Gastrocnemius medialis (tissue), 4 donors: ENCODE measurements at regions not wholly inside any gene's neighbourhood (a gene's known extent, or its start where the extent isn't known, plus 50 kb on each side); places are given as distances from the start of the nearest gene placed in this dataset.

Experiments used
- POLR2A ChIP-seq, 2 donors: fragments of 450-650 bp; IDR thresholded peaks; one replicate each; pipeline ENCODE4 v1.6.1; 2017; ENCODE audit warnings: antibody characterized with exemption in 2 of 2, mild to moderate bottlenecking in 2 of 2, moderate library complexity in 2 of 2
- TF ChIP-seq, protein P1 (sequence below), 5 experiments: fragments of 450-650 bp in 3 of 5; fragments of 200-600 bp in 2 of 5; sonication (generic) in 2 of 5; IDR thresholded peaks in 4 of 5; conservative IDR thresholded peaks in 1 of 5; 1 replicate in 4 of 5; 2 replicates in 1 of 5; pipeline ENCODE4 v1.5.1; 2016 to 2019; ENCODE audit warnings: antibody characterized with exemption in 5 of 5, mild to moderate bottlenecking in 3 of 5, moderate library complexity in 3 of 5

DNA sequence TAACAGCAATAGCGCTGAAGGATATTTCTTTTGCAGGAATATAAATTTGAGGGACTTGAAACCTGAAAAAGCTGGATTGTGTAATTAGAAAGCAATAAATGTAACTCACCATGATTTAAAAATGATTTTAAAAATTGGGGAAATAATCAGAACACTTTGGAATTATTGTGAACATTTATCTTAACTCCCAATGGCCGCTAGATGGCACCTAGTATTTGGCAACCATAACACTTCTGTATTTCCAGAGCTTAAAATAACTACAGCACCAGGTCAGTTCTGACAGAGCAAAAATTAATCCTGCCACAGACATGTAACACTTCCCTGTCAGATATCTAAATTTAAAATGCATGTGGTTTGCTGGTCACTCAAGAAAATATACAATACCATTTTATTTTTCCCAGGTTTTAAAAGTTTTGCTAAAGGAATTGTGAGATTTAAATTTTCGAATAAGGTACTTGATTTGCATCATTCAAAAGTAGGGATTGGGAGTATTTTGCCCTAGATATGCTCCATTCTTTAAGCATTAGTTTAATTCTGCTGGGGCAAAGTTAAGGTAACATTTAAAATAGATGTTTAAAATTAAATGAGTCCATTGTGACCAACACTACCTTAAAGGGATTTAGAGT is 144.5 kb downstream of the PPP1R3A start:
- TF ChIP-seq, protein P1, sequence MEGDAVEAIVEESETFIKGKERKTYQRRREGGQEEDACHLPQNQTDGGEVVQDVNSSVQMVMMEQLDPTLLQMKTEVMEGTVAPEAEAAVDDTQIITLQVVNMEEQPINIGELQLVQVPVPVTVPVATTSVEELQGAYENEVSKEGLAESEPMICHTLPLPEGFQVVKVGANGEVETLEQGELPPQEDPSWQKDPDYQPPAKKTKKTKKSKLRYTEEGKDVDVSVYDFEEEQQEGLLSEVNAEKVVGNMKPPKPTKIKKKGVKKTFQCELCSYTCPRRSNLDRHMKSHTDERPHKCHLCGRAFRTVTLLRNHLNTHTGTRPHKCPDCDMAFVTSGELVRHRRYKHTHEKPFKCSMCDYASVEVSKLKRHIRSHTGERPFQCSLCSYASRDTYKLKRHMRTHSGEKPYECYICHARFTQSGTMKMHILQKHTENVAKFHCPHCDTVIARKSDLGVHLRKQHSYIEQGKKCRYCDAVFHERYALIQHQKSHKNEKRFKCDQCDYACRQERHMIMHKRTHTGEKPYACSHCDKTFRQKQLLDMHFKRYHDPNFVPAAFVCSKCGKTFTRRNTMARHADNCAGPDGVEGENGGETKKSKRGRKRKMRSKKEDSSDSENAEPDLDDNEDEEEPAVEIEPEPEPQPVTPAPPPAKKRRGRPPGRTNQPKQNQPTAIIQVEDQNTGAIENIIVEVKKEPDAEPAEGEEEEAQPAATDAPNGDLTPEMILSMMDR (IDR thresholded peaks at IDR 0.05 in 4 of 5, conservative IDR thresholded peaks at IDR 0.05 in 1 of 5): peak; percentile 63 to 74 (median 67)
- TF ChIP-seq POLR2A (IDR thresholded peaks at IDR 0.05): no peak
